Endothelial cell (in vitro differentiated cells): ENCODE measurements at regions not wholly inside any gene's neighbourhood (a gene's known extent, or its start where the extent isn't known, plus 50 kb on each side); places are given as distances from the start of the nearest gene placed in this dataset.

Experiments used
- DNase-seq: peaks from one replicate; pipeline ENCODE4 v3.0.0; 2021; ENCODE audit warnings: low spot score
- H3K27ac Mint-ChIP-seq: one replicate; pipeline ENCODE4 v1.8.0; 2021; ENCODE audit warnings: mixed read lengths, inconsistent platforms; ENCODE audit not compliant: unreplicated experiment
- H3K27me3 Mint-ChIP-seq: one replicate; pipeline ENCODE4 v1.8.0; 2021; ENCODE audit warnings: mild to moderate bottlenecking, moderate library complexity, mixed read lengths, inconsistent platforms; ENCODE audit not compliant: unreplicated experiment
- H3K36me3 Mint-ChIP-seq: one replicate; pipeline ENCODE4 v1.8.0; 2021; ENCODE audit warnings: mild to moderate bottlenecking, low read depth, mixed read lengths, inconsistent platforms; ENCODE audit not compliant: unreplicated experiment
- H3K4me1 Mint-ChIP-seq: one replicate; pipeline ENCODE4 v1.8.0; 2021; ENCODE audit warnings: mild to moderate bottlenecking, mixed read lengths, inconsistent platforms; ENCODE audit not compliant: unreplicated experiment
- H3K4me3 Mint-ChIP-seq: one replicate; pipeline ENCODE4 v1.8.0; 2021; ENCODE audit warnings: mild to moderate bottlenecking, mixed read lengths, inconsistent platforms; ENCODE audit not compliant: unreplicated experiment
- H3K9me3 Mint-ChIP-seq: one replicate; pipeline ENCODE4 v1.8.0; 2021; ENCODE audit warnings: mixed read lengths, inconsistent platforms; ENCODE audit not compliant: unreplicated experiment
- CTCF ChIP-seq: fragments of 200-600 bp; sonication (generic); IDR thresholded peaks from one replicate; pipeline ENCODE4 v1.5.0; 2021; ENCODE audit warnings: antibody characterized with exemption; ENCODE audit not compliant: unreplicated experiment

- H3K27ac Mint-ChIP-seq: no peak overlapping the region
- no peaks in the 10 kb centered on the region for H3K4me1 Mint-ChIP-seq
- H3K4me3 Mint-ChIP-seq: no peak overlapping the region
- peaks cover 2% of the 10 kb centered on the region for H3K27me3 Mint-ChIP-seq
- no peaks in the 10 kb centered on the region for H3K9me3 Mint-ChIP-seq
- H3K36me3 Mint-ChIP-seq: no peaks in the 10 kb centered on the region
- DNase-seq: no peak
- no peak for TF ChIP-seq CTCF
These were observed 65.1 kb downstream of the IGLL5 start for GRCh38 chr22:22952531-22953280.

GRCh38 chr22:22953791-22954190 lies 66.2 kb downstream of the IGLL5 start:
- Mint-ChIP-seq H3K4me3 (no peak overlapping the region), H3K27me3 (peaks cover 2% of the 10 kb centered on the region), H3K9me3 (no peaks in the 10 kb centered on the region), H3K4me1 (no peaks in the 10 kb centered on the region), H3K27ac (no peak overlapping the region), H3K36me3 (no peaks in the 10 kb centered on the region)
- no peak for DNase-seq
- no peak for TF ChIP-seq CTCF

- TF ChIP-seq CTCF: no peak
- Mint-ChIP-seq H3K36me3 (no peaks in the 10 kb centered on the region), H3K27me3 (peaks cover 2% of the 10 kb centered on the region), H3K9me3 (no peaks in the 10 kb centered on the region), H3K4me3 (no peak overlapping the region), H3K27ac (no peak overlapping the region), H3K4me1 (no peaks in the 10 kb centered on the region)
- peak; percentile 62 for DNase-seq
These were observed 67.0 kb downstream of the IGLL5 start for GRCh38 chr22:22954656-22955055.

GRCh38 chr22:22955276-22955798 lies 67.7 kb downstream of the IGLL5 start:
- H3K27ac Mint-ChIP-seq: no peak overlapping the region
- H3K27me3 Mint-ChIP-seq: peaks cover under 1% of the 10 kb centered on the region
- no peaks in the 10 kb centered on the region for H3K9me3 Mint-ChIP-seq
- H3K36me3 Mint-ChIP-seq: no peaks in the 10 kb centered on the region
- TF ChIP-seq CTCF: no peak
- no peak overlapping the region for H3K4me3 Mint-ChIP-seq
- no peak for DNase-seq
- no peaks in the 10 kb centered on the region for H3K4me1 Mint-ChIP-seq

GRCh38 chr22:22955866-22956535 lies 68.4 kb downstream of the IGLL5 start:
- H3K4me1 Mint-ChIP-seq: no peaks in the 10 kb centered on the region
- H3K27me3 Mint-ChIP-seq: no peaks in the 10 kb centered on the region
- no peaks in the 10 kb centered on the region for H3K36me3 Mint-ChIP-seq
- peaks cover 5% of the 10 kb centered on the region for H3K9me3 Mint-ChIP-seq
- H3K4me3 Mint-ChIP-seq: no peak overlapping the region
- DNase-seq: peak; percentile 65
- peak; percentile 71 for TF ChIP-seq CTCF
- H3K27ac Mint-ChIP-seq: no peak overlapping the region
